ENCODE measurements at regions not wholly inside any gene's neighbourhood (a gene's known extent, or its start where the extent isn't known, plus 50 kb on each side); places are given as distances from the start of the nearest gene placed in this dataset.

GRCh38 chrX:142149919-142150318, 55.2 kb downstream of the MAGEC2 start:
- Mint-ChIP-seq H3K4me3 (no peak overlapping the region), H3K4me1 (peaks cover 4% of the 10 kb centered on the region), H3K27me3 (ENCODE audit: insufficient read depth) (no peaks in the 10 kb centered on the region), H3K27ac (no peak overlapping the region), H3K36me3 (ENCODE audit: low read depth) (no peaks in the 10 kb centered on the region), H3K9me3 (peaks cover 55% of the 10 kb centered on the region)
- WGBS, 2 experiments (ENCODE audit: insufficient coverage in 1 of 2, insufficient read length in 1 of 2): 97% methylated on average over 7 of the region's 7 CpGs; no CpG with 5 or more reads in 1 of the 2 experiments
- no peaks in the 10 kb centered on the region for H3K36me3 ChIP-seq (ENCODE audit: control insufficient read depth, insufficient read depth, low read length)
- H3K9me3 ChIP-seq (ENCODE audit: control insufficient read depth, low read length): no peaks in the 10 kb centered on the region
- no peaks in the 10 kb centered on the region for H3K4me1 ChIP-seq (ENCODE audit: control insufficient read depth, insufficient read depth, low read length)
- no peak overlapping the region for H3K4me3 ChIP-seq (ENCODE audit: low read length)
- no peak for TF ChIP-seq CTCF (conservative IDR thresholded peaks at IDR 0.05)
- H3K9ac ChIP-seq (ENCODE audit: extremely low read depth, low read length, poor library complexity, severe bottlenecking): no peak overlapping the region
- no peaks in the 10 kb centered on the region for H3K27me3 ChIP-seq (ENCODE audit: control insufficient read depth, insufficient read depth, low read length, poor library complexity, severe bottlenecking)
- no peak overlapping the region for H3K27ac ChIP-seq (ENCODE audit: low read depth, low read length)
- no peak for DNase-seq

- no peak overlapping the region for H3K4me3 Mint-ChIP-seq
- H3K4me3 ChIP-seq (ENCODE audit: low read length): no peak overlapping the region
- H3K36me3 Mint-ChIP-seq (ENCODE audit: low read depth): no peaks in the 10 kb centered on the region
- H3K9me3 ChIP-seq (ENCODE audit: control insufficient read depth, low read length): peaks cover 10% of the 10 kb centered on the region
- no peak overlapping the region for H3K9ac ChIP-seq (ENCODE audit: extremely low read depth, low read length, poor library complexity, severe bottlenecking)
- 74 to 89% methylated on average over 1 to 2 of the region's 2 CpGs for WGBS, 2 experiments (ENCODE audit: insufficient coverage in 1 of 2, insufficient read length in 1 of 2)
- H3K36me3 ChIP-seq (ENCODE audit: control insufficient read depth, insufficient read depth, low read length): no peaks in the 10 kb centered on the region
- H3K4me1 ChIP-seq (ENCODE audit: control insufficient read depth, insufficient read depth, low read length): no peaks in the 10 kb centered on the region
- no peak for DNase-seq
- H3K27me3 ChIP-seq (ENCODE audit: control insufficient read depth, insufficient read depth, low read length, poor library complexity, severe bottlenecking): no peaks in the 10 kb centered on the region
- no peak overlapping the region for H3K27ac ChIP-seq (ENCODE audit: low read depth, low read length)
- H3K9me3 Mint-ChIP-seq: peaks cover 52% of the 10 kb centered on the region
- TF ChIP-seq CTCF (conservative IDR thresholded peaks at IDR 0.05): no peak
- H3K27me3 Mint-ChIP-seq (ENCODE audit: insufficient read depth): no peaks in the 10 kb centered on the region
- H3K4me1 Mint-ChIP-seq: no peaks in the 10 kb centered on the region
- H3K27ac Mint-ChIP-seq: no peak overlapping the region
Measured at GRCh38 chrX:142134533-142134932, 70.6 kb downstream of the MAGEC2 start.

GRCh38 chrX:142096253-142096652, 108.8 kb downstream of the MAGEC2 start:
- Mint-ChIP-seq H3K27me3 (ENCODE audit: insufficient read depth) (no peaks in the 10 kb centered on the region), H3K4me1 (peaks cover 1% of the 10 kb centered on the region), H3K4me3 (no peak overlapping the region), H3K36me3 (ENCODE audit: low read depth) (no peaks in the 10 kb centered on the region), H3K9me3 (peaks cover 16% of the 10 kb centered on the region), H3K27ac (no peak overlapping the region)
- Histone ChIP-seq H3K9me3 (ENCODE audit: control insufficient read depth, low read length) (no peaks in the 10 kb centered on the region), H3K4me3 (ENCODE audit: low read length) (no peak overlapping the region), H3K27ac (ENCODE audit: low read depth, low read length) (no peak overlapping the region), H3K36me3 (ENCODE audit: control insufficient read depth, insufficient read depth, low read length) (no peaks in the 10 kb centered on the region), H3K27me3 (ENCODE audit: control insufficient read depth, insufficient read depth, low read length, poor library complexity, severe bottlenecking) (no peaks in the 10 kb centered on the region), H3K9ac (ENCODE audit: extremely low read depth, low read length, poor library complexity, severe bottlenecking) (no peak overlapping the region), H3K4me1 (ENCODE audit: control insufficient read depth, insufficient read depth, low read length) (no peaks in the 10 kb centered on the region)
- TF ChIP-seq CTCF (conservative IDR thresholded peaks at IDR 0.05): no peak
- WGBS, 2 experiments (ENCODE audit: insufficient coverage in 1 of 2, insufficient read length in 1 of 2): no CpG with 5 or more reads among the region's 1 CpG
- no peak for DNase-seq
